ENCODE measurements at regions not wholly inside any gene's neighbourhood (a gene's known extent, or its start where the extent isn't known, plus 50 kb on each side); places are given as distances from the start of the nearest gene placed in this dataset.

GRCh38 chr17:65477600-65477999 is 83.8 kb downstream of the AXIN2 start:
- DNase-seq, result no peak

DNA sequence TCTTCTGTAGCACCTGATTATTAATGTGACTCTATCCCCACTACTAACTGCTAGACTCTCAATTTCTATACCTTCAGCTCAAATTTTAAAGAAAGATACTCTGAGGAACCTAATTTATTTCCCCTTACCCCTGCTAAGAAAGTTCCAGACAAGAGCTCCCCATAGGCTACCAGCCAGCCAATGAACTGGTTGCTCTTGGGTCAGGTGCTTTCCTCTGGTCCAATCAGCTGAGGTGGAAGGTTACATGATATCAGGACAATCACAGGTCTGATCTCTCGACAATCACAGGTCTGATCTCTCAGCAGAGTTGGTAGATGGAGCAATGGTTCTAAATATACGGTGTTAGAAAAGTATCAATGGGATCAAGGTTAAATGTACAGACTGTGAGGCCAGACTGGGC is 86.8 kb downstream of the AXIN2 start:
- no peak for DNase-seq

DNA sequence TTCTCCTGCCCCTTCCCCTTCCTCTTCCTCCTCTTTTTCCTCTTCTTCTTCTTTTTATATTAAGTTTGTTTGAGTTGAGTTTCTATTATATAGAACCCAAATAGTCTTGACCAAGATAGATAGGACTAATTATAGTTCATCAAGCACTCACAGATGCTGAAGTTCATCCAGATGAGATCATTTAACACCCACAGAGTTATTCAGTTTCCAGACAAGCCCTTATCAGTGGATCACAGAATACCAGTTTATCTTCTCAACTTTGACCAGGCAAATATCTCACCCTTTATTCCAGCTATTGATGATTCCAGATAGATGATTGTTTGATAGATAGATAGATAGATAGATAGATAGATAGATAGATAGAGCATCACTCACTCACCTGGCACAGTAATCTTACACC is 87.5 kb downstream of the AXIN2 start:
- no peak for DNase-seq

- no peak for DNase-seq
These were observed 88.1 kb downstream of the AXIN2 start for GRCh38 chr17:65473363-65473762.

DNA sequence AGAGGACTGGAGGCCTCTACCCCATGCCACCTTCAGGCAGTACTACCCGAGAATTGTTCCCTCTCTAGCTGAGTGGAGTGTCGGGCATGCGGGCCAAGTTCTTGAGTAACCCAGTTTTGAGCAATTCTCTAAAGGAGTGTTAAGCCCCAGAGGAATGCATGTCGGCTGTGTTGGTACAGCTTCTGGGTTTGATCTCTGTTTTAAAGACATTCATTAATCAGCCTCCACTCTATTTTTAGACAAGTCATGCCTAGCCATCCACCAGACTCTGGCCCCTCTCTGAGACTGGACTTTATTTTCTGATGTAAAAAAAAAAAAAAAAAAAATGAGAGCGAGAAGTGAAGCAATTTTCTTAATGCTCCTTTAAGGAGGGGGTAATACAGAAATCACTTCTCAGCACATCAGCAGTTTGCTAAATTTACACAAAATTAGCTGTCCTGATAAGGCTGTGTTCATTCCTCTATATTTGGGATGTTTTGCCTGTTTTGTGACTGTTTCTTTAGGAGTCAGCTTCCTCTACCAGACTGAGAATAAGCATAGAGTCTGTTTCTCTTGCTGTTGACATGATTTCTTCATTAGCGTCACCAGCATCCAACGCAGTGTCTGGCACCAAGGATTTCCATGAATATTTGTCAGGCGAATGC is 88.7 kb downstream of the AXIN2 start:
- DNase-seq, result no peak

DNA sequence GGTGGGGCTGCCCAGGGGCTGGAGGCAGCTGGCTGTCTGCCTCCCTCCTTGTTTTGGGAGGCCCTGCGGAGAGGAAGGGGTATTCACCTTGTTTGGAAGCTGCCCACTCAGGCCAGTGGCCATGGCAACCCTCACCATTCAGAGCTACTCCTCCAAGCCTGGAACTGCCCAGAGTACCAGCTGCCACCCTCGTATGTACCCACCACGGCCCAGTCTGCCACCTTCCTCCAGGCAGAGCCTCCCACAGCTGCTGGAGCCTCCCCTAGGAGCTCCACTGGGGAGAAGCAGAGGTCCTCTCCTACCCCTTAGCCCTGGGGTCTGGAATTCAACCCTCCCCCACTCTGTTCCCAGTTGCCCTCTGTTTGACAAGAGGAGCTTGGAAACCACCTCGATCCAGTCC is 90.7 kb downstream of the AXIN2 start:
- DNase-seq, result no peak

GRCh38 chr17:65468321-65468720 is 93.1 kb downstream of the AXIN2 start:
- DNase-seq, result no peak

- DNase-seq, result no peak
These were observed 94.3 kb downstream of the AXIN2 start for GRCh38 chr17:65467156-65467555.

GRCh38 chr17:65466547-65466946 is 94.9 kb downstream of the AXIN2 start:
- peak; percentile 15 for DNase-seq

DNA sequence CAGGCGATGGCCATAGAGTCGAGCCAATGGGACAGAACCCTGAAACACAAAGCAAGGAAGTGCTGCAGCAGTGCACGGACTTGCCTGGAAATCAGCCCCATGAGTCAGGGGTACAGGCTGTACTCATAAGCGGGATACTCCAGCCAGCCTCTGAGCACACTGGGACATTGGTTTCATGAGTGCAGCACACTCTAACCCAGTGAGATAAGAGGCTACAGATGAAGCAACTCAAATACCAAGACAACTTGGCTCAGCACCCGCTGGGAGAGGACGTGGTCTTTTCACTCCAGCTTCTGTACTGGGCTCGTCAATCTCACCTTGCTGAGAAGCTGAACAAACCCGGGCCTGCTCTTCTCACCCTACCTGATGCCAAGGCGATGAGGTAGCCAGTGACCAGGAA is 98.2 kb downstream of the AXIN2 start:
- no peak for DNase-seq

DNA sequence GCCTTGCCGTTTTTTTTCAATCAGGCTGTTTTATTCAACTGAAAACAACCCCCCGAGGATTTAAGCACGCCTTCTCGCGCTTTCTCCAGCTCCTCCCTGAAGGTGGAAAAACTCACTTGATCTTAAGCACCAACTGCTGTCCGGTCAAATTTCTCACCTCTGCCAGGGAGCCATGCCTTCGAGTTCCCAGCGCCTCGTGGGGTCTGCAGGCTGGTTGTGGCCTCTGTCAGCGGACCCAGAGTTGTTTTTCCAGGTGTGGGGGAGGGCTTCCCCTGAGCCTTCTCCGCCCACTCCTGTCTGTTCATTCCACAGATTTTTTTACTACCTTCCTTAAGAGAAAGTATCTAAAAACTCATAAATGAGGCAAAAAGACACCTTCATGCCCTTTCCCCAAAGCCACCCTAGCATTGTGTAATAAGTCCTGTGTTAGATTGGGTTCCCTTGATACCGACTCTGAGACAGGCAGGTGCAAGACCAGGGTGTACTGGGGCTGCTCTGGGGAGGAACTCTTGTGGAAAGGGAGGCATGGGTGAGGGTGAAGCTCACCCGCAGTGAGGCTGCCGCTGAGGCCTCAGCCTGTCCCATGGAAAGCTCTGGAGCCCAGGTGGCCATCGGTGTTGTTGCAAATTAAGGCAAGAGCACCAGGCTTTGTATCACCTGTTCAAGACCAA is 101.6 kb downstream of the AXIN2 start:
- no peak for DNase-seq

DNA sequence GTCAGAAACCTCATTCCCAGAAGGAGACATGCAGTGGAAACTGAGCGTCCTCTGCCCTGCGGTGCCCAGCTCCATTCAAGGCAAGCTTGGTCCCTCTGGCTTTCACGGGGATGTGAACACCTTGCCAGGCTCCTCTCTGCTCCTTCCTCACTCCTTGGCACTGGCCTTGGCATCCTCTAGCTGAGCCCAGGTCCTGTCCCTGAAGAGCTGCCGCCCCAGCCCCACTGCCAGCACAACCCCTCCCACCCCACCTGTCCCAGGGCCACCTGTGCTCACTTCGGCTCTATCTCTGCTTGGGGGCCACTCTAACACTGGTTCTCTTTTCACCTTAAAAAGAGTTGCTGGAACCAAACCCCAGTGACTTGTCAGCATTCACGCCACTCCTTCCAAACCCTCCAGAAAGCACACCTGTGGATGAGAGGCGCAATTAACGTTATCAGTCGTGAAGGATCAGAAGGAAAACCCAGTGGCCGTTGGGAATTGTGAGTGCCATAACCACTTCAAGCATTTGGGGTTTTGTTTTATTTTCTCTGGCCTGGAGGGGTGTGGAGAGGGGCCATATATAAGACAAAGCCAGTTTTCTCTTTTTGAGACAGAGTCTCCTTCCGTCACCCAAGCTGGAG is 103.7 kb downstream of the AXIN2 start:
- no peak for DNase-seq

DNA sequence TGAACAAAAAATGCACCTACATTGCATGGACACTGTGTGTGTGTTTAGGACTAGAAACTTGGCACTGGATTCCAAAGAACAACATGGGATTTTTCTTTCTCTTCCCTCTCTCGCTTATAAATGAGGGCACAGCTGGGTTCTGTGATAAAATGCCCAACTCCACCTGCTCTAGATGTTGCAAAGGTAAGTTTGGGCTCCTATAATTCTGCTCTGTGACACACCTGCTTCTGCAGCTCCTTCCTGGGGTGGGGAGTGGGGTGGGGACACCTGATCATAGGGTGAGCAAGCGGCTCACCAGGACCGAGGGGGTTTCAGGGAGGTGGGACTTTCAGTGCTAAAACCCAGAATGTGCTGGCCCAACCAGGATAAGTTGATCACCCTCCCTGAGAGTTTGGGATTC is 104.3 kb downstream of the AXIN2 start:
- no peak for DNase-seq

DNA sequence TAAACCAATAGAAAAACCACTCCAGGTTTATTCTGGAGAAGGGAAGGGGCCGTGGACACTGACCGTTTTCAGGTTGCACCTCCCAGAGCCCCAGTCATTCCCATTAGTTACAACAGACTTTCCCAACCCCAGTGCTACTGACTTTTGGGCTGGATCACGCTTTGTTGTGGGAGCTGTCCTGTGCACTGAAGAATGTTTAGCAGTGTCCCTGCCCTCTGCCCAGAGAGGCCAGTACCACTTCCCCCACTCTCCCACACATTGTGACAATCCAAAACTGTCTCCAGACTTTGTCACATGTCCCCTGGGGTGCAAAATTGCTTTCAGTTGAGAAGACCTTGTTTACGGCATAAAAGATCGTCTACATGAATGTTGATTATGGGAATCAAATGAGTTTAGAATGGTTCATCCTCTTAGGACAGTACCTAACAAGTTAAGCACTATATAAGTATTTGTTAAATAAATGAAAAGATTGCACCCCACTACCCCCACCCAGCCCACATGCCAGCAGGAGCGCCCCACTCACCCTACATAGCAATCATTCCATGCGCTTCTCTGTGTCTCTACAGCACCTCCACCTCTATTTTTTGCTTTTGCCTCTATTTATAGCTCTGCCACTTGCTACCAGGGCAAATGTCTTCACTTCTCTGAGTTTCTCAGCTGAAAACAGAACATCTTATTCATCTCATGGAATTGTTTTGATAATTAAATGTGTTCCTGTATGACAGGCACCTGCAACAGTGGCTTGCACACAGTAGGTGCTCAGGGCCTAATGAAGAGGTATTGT is 104.9 kb downstream of the AXIN2 start:
- DNase-seq, result no peak

DNA sequence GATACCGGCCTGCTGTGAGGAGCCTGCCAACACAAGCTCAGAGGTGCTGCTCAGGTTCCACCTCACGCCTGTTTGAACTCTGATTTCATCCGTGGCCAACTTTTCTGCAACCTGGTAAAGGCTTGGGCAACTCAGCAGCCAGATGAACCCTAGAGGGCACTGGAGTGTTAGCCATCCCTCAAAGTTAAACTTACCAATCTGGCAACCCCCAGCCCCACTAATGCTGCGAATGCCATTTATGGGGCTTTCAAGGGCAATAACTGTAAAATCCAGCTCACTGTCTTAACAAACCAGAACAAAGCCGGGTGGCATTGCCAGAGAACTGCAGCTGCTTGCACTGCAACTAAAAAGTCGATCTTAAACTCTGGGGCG is 105.5 kb downstream of the AXIN2 start:
- DNase-seq, result peak; percentile 13

- DNase-seq, result no peak
These were observed 106.1 kb downstream of the AXIN2 start for GRCh38 chr17:65455154-65455971.

DNA sequence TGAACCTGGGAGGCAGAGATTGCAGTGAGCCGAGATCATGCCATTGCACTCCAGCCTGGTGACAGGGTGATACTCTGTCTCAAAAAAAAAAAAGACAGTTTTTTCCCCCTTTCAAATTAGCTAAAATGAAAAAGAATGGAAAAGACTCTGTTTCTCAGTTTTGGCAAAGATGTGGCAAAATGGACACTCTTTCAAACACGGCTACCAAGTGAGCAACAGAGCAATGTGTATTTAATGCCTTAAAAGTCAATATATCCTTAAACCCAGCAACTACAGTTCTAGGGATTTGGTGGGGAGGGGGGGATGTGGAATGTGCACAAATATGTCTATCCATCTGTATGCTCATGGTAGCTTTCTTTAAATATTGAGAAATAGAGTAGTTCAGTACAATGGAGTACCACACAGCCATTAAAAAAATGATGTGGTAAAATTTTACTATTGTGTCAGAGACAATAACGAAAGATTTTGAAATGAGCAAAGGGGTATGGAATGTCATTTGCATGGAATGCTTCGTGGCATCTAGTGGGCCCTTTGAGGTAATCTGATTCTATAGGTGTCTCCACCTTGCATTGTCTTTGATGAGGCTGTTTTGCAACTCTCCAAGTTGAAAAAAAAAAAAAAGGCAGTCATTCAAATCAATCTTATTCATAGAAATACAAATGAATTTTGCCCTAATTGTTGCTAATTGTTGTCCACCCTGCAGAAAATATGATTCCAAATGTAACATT is 108.1 kb downstream of the AXIN2 start:
- DNase-seq, result no peak

DNA sequence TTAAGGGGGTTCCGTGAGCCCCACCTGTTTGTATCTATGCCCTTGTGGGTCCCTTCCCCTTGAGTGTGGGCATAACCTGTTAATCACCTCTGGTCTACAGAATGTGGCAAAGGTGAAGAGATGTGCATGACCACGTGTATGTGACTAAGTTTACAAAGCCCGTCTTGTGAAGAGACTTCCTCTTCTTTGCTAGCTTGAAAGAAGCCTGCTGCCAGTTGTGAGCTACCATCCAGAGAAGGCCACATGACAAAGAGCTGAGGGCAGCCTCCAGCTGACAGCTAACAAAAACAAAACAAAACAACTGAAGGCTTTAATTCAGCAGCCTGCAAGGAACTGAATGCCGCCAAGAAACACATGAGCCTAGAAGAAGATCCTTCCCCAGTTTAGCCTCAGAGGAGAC is 112.0 kb downstream of the AXIN2 start:
- DNase-seq, result no peak

DNA sequence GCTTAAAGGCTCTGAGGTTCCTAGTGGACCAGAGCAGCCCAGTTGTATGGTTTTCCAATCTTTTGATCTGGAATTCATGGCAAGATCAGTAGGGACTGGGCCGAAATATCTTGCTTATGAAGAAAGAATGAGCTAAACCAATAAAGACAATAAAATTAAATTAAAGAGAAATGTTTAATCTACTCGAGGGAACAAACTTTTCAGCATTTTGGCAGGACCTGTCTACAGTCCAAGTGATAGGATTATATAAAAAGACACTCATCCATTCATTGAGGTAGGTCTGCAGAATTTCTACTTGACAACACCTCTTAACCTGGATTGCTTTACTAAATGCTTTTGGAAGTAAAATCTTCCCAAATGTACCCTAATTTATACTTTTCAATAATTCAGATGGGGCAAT is 113.6 kb downstream of the AXIN2 start:
- DNase-seq, result no peak

GRCh38 chr17:65446838-65447526 is 114.5 kb downstream of the AXIN2 start:
- no peak for DNase-seq

DNA sequence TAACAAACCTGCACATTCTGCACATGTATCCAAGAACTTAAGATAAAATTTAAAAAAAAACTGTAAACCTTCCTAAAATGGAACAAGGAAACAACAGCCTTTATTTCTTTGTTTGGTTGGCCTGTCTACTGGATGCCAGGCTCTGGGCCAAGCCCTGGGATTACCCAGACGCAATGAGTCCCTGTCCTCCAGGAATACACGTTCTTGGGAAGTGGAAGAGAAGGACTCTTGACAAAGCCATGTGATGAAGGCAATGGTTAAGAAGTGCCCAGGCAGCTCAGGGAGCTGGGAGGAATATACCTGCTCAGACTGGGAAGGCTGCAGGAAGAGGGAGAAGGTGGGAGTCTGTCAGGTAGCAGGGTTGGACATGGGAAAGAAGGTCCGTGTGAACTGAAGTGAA is 115.4 kb downstream of the AXIN2 start:
- no peak for DNase-seq

DNA sequence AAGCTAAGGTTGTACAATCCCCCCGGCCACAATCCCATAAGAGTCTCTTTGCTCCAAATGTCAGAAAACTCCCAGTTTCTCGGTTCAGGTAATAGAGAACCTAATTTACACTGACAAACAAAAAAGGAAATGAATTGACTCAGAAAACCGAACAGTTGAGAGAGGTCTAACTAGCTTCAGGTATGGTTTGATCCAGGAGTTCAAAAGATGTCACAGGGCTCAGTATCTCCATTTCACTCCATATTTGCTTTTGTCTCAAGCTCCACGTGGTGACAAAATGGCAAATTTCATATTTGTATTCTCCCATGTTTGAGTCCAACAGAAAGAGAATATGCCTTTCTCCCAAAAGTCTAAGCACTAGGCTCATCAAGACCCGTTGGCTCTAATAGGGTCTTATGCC is 117.4 kb downstream of the AXIN2 start:
- DNase-seq, result no peak
